NCI-H1417 treated with DMSO at 0.1 percent for 48 hours (cell line): ENCODE measurements at regions not wholly inside any gene's neighbourhood (a gene's known extent, or its start where the extent isn't known, plus 50 kb on each side); places are given as distances from the start of the nearest gene placed in this dataset.

Source experiments
- DNase-seq: peaks from one replicate; lab custom pipeline; 2025; lab: John Stamatoyannopoulos, UW

- no peak for DNase-seq
Measured at GRCh38 chr1:60126723-60127122, 53.2 kb upstream of the C1orf87 start.
